NCI-H2196 treated with DMSO at 0.1 percent for 48 hours (cell line): ENCODE measurements at regions not wholly inside any gene's neighbourhood (a gene's known extent, or its start where the extent isn't known, plus 50 kb on each side); places are given as distances from the start of the nearest gene placed in this dataset.
"Not testable (repeated sequence)": the region's sequence is repeated elsewhere in the genome, so short reads cannot be mapped to it uniquely, and the experiment has no call there.

Experiments used
- DNase-seq: peaks from one replicate; lab custom pipeline; 2025; ENCODE audit not compliant: unreplicated experiment; lab: John Stamatoyannopoulos, UW

- not testable (repeated sequence) for DNase-seq
These were observed 116.0 kb upstream of the PTPN13 start for GRCh38 chr4:86478151-86478550.

GRCh38 chr4:86481440-86481839 lies 112.7 kb upstream of the PTPN13 start:
- DNase-seq: no peak

- DNase-seq: no peak
These were observed 111.6 kb upstream of the PTPN13 start for GRCh38 chr4:86482306-86483172.

- DNase-seq: no peak
These were observed 111.0 kb upstream of the PTPN13 start for GRCh38 chr4:86483173-86483490.

- DNase-seq: no peak
These were observed 110.3 kb upstream of the PTPN13 start for GRCh38 chr4:86483773-86484172.

GRCh38 chr4:86484241-86484640 lies 109.9 kb upstream of the PTPN13 start:
- no peak for DNase-seq

GRCh38 chr4:86487738-86488348 lies 106.3 kb upstream of the PTPN13 start:
- DNase-seq: no peak

GRCh38 chr4:86493460-86493859 lies 100.7 kb upstream of the PTPN13 start:
- no peak for DNase-seq

- DNase-seq: no peak
These were observed 97.7 kb upstream of the PTPN13 start for GRCh38 chr4:86496094-86497080.

- DNase-seq: no peak
These were observed 97.0 kb upstream of the PTPN13 start for GRCh38 chr4:86497131-86497530.

GRCh38 chr4:86497980-86498862 lies 95.9 kb upstream of the PTPN13 start:
- DNase-seq: peak; percentile 9

- DNase-seq: no peak
These were observed 95.3 kb upstream of the PTPN13 start for GRCh38 chr4:86498863-86499166.

- DNase-seq: no peak
These were observed 93.6 kb upstream of the PTPN13 start for GRCh38 chr4:86500527-86500926.

- no peak for DNase-seq
These were observed 92.0 kb upstream of the PTPN13 start for GRCh38 chr4:86502081-86502480.

GRCh38 chr4:86506591-86506990 lies 87.5 kb upstream of the PTPN13 start:
- no peak for DNase-seq

GRCh38 chr4:86508436-86508835 lies 85.7 kb upstream of the PTPN13 start:
- no peak for DNase-seq

- no peak for DNase-seq
These were observed 82.5 kb upstream of the PTPN13 start for GRCh38 chr4:86511590-86511989.

- DNase-seq: no peak
These were observed 81.5 kb upstream of the PTPN13 start for GRCh38 chr4:86512631-86513030.

- not testable (repeated sequence) for DNase-seq
These were observed 78.2 kb upstream of the PTPN13 start for GRCh38 chr4:86515963-86516362.

- no peak for DNase-seq
These were observed 72.6 kb upstream of the PTPN13 start for GRCh38 chr4:86521373-86521969.
